HG03095 (cell line): ENCODE measurements at regions not wholly inside any gene's neighbourhood (a gene's known extent, or its start where the extent isn't known, plus 50 kb on each side); places are given as distances from the start of the nearest gene placed in this dataset.

Source experiments
- ATAC-seq: cut with Tn5 transposase; IDR thresholded peaks from one replicate; pipeline ENCODE4 v1.9.1; 2021; ENCODE audit warnings: moderate library complexity; ENCODE audit not compliant: unreplicated experiment

- ATAC-seq = no peak
Measured at GRCh38 chr2:9137379-9138150, 69.0 kb upstream of the ASAP2 start.

- ATAC-seq = no peak
Measured at GRCh38 chr2:9135822-9136558, 70.6 kb upstream of the ASAP2 start.

- no peak for ATAC-seq
Measured at GRCh38 chr2:9127316-9127715, 79.3 kb upstream of the ASAP2 start.

- no peak for ATAC-seq
Measured at GRCh38 chr2:9126540-9126939, 80.1 kb upstream of the ASAP2 start.

GRCh38 chr2:9124231-9124741 lies 82.3 kb upstream of the ASAP2 start:
- no peak for ATAC-seq

- ATAC-seq = no peak
Measured at GRCh38 chr2:9123069-9123468, 83.5 kb upstream of the ASAP2 start.

- no peak for ATAC-seq
Measured at GRCh38 chr2:9122367-9122766, 84.2 kb upstream of the ASAP2 start.

GRCh38 chr2:9118383-9118960 lies 88.1 kb upstream of the ASAP2 start:
- ATAC-seq = no peak

- ATAC-seq = no peak
Measured at GRCh38 chr2:9115229-9115628, 91.4 kb upstream of the ASAP2 start.

- no peak for ATAC-seq
Measured at GRCh38 chr2:9114458-9114857, 92.2 kb upstream of the ASAP2 start.

- ATAC-seq = no peak
Measured at GRCh38 chr2:9113916-9114315, 92.7 kb upstream of the ASAP2 start.

GRCh38 chr2:9113262-9113661 lies 93.3 kb upstream of the ASAP2 start:
- ATAC-seq = no peak

- ATAC-seq = no peak
Measured at GRCh38 chr2:9112079-9112721, 94.4 kb upstream of the ASAP2 start.

- no peak for ATAC-seq
Measured at GRCh38 chr2:9110893-9111569, 95.6 kb upstream of the ASAP2 start.

- no peak for ATAC-seq
Measured at GRCh38 chr2:9110346-9110884, 96.2 kb upstream of the ASAP2 start.

- ATAC-seq = no peak
Measured at GRCh38 chr2:9109871-9110270, 96.7 kb upstream of the ASAP2 start.

GRCh38 chr2:9108210-9108967 lies 98.2 kb upstream of the ASAP2 start:
- ATAC-seq = no peak

- no peak for ATAC-seq
Measured at GRCh38 chr2:9107168-9108025, 99.2 kb upstream of the ASAP2 start.
